Spleen (tissue), 11 donors: ENCODE measurements at regions not wholly inside any gene's neighbourhood (a gene's known extent, or its start where the extent isn't known, plus 50 kb on each side); places are given as distances from the start of the nearest gene placed in this dataset.

Experiments used
- DNase-seq: peaks from one replicate; pipeline ENCODE4 v3.0.0-alpha.2; 2020
- H3K27ac ChIP-seq, 8 donors: fragments of 200-600 bp; sonication (generic) in 7 of 8; 1 replicate in 4 of 8; 2 replicates in 4 of 8; pipeline versions ENCODE4 v1.5.0 to v1.8.0; 2016 to 2021; ENCODE audit warnings: inconsistent platforms in 4 of 8, mild to moderate bottlenecking in 4 of 8, moderate library complexity in 1 of 8
- H3K27me3 ChIP-seq, 7 donors: fragments of 200-600 bp; sonication (generic) in 6 of 7; replicated peaks in 1 of 7; 1 replicate in 4 of 7; 2 replicates in 3 of 7; pipeline versions ENCODE4 v1.5.0 to v1.8.0; 2016 to 2021; ENCODE audit warnings: inconsistent platforms in 3 of 7, mild to moderate bottlenecking in 1 of 7
- H3K36me3 ChIP-seq, 6 donors: fragments of 200-600 bp; sonication (generic) in 5 of 6; 1 replicate in 4 of 6; 2 replicates in 2 of 6; pipeline versions ENCODE4 v1.5.0 to v1.8.0; 2016 to 2021; ENCODE audit warnings: inconsistent platforms in 2 of 6
- H3K4me1 ChIP-seq, 6 donors: fragments of 200-600 bp; sonication (generic) in 5 of 6; 1 replicate in 3 of 6; 2 replicates in 3 of 6; pipeline versions ENCODE4 v1.5.0 to v1.8.0; 2016 to 2021; ENCODE audit warnings: inconsistent platforms in 3 of 6
- H3K4me3 ChIP-seq, 8 donors: fragments of 200-600 bp; sonication (generic) in 7 of 8; 1 replicate in 4 of 8; 2 replicates in 4 of 8; pipeline versions ENCODE4 v1.5.0 to v1.8.0; 2016 to 2021; ENCODE audit warnings: inconsistent platforms in 4 of 8, mild to moderate bottlenecking in 4 of 8, moderate library complexity in 2 of 8
- H3K9me3 ChIP-seq, 8 donors: fragments of 200-600 bp; sonication (generic) in 7 of 8; 1 replicate in 4 of 8; 2 replicates in 4 of 8; pipeline versions ENCODE4 v1.5.0 to v1.8.0; 2016 to 2021; ENCODE audit warnings: inconsistent platforms in 4 of 8
- POLR2A ChIP-seq, 3 donors: fragments of 450-650 bp; IDR thresholded peaks; one replicate each; pipeline ENCODE4 v1.5.1; 2017; ENCODE audit warnings: antibody characterized with exemption in 3 of 3, mild to moderate bottlenecking in 1 of 3
- POLR2AphosphoS5 ChIP-seq, 3 donors: sonication (generic); formaldehyde crosslinking; IDR thresholded peaks; one replicate each; pipeline ENCODE4 v1.5.1; 2017; ENCODE audit warnings: antibody characterized with exemption in 3 of 3
- WGBS, 5 donors: extraction: QIAGEN DNeasy Blood & Tissue Kit in 3 of 5; methylation state at CpG; one replicate each; pipeline versions ENCODE4 v1.1.5 to v1.1.7; 2013 to 2018; 5-methylcytosine and 5-hydroxymethylcytosine counted together
- intact Hi-C: fragments of 100-400 bp; cut with DNase I; formaldehyde crosslinking; loops from one replicate; pipeline ENCODE4 v1.15.0; 2023; ENCODE audit warnings: low total_unique reads
- TF ChIP-seq, protein P1 (sequence below), 11 experiments: fragments of 200-600 bp in 7 of 11; fragments of 450-650 bp in 4 of 11; sonication (generic) in 4 of 11; IDR thresholded peaks in 8 of 11; conservative IDR thresholded peaks in 3 of 11; 1 replicate in 7 of 11; 2 replicates in 4 of 11; pipeline versions ENCODE4 v1.4.0 to v1.8.0; 2016 to 2021; ENCODE audit warnings: antibody characterized with exemption in 11 of 11, inconsistent platforms in 4 of 11, mild to moderate bottlenecking in 1 of 11
- donor health status: healthy with polysubstance abuse.
- donor health status: DM: no; HTN: no; CAD: no; lungs with moderate emphysema.
- donor health status: DM: no; HTN: no; CAD: no.
- donor health status: Bipolar disorder and iron deficiency.
- donor health status: healthy.
- donor health status: DM: no; HTN: no; CAD: no.
- donor health status: DM: yes; HTN: yes; CAD: no.

- intact Hi-C loops = no loop called here
- Histone ChIP-seq H3K27me3 (no peaks in the 10 kb centered on the region), H3K9me3 (no peaks in the 10 kb centered on the region), H3K36me3 (no peaks in the 10 kb centered on the region), H3K4me3 (no peak overlapping the region), H3K27ac (no peak overlapping the region), H3K4me1 (no peaks in the 10 kb centered on the region)
- no peak for DNase-seq
- TF ChIP-seq, protein P1, sequence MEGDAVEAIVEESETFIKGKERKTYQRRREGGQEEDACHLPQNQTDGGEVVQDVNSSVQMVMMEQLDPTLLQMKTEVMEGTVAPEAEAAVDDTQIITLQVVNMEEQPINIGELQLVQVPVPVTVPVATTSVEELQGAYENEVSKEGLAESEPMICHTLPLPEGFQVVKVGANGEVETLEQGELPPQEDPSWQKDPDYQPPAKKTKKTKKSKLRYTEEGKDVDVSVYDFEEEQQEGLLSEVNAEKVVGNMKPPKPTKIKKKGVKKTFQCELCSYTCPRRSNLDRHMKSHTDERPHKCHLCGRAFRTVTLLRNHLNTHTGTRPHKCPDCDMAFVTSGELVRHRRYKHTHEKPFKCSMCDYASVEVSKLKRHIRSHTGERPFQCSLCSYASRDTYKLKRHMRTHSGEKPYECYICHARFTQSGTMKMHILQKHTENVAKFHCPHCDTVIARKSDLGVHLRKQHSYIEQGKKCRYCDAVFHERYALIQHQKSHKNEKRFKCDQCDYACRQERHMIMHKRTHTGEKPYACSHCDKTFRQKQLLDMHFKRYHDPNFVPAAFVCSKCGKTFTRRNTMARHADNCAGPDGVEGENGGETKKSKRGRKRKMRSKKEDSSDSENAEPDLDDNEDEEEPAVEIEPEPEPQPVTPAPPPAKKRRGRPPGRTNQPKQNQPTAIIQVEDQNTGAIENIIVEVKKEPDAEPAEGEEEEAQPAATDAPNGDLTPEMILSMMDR (IDR thresholded peaks at IDR 0.05 in 8 of 11, conservative IDR thresholded peaks at IDR 0.05 in 3 of 11) = no peak
- TF ChIP-seq POLR2A (IDR thresholded peaks at IDR 0.05) (no peak), POLR2AphosphoS5 (IDR thresholded peaks at IDR 0.05) (no peak)
- WGBS, 5 donors = 68 to 88% (median 78%) methylated on average over 2 of the region's 2 CpGs
These were observed 215.1 kb upstream of the HDX start for GRCh38 chrX:84717343-84717742.

DNA sequence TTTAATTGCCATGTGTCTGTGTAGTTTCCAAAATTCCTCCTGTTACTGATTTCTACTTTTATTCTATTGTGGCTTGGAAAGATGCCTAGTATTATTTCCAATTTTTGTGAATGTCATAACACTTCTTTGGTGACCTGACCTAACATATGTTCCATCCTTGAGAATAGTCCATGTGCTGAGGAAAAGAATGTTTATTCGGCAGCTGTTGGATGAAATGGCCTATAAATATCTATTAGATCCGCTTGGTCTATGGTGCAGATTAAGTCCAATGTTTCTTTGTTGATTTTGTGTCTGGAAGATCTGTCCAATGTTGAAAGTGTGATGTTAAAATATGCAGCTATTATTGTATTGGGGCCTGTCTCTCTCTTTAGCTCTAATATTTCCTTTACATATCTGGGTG lies 219.2 kb upstream of the HDX start:
- H3K36me3 ChIP-seq = no peaks in the 10 kb centered on the region
- no peaks in the 10 kb centered on the region for H3K27me3 ChIP-seq
- no peak for DNase-seq
- WGBS, 5 donors = 82 to 94% (median 85%) methylated on average over 2 of the region's 2 CpGs
- no peaks in the 10 kb centered on the region for H3K9me3 ChIP-seq
- no peak for TF ChIP-seq POLR2A (IDR thresholded peaks at IDR 0.05)
- no peak for TF ChIP-seq POLR2AphosphoS5 (IDR thresholded peaks at IDR 0.05)
- TF ChIP-seq, protein P1 (IDR thresholded peaks at IDR 0.05 in 8 of 11, conservative IDR thresholded peaks at IDR 0.05 in 3 of 11) = no peak
- intact Hi-C loops = no loop called here
- H3K27ac ChIP-seq = no peak overlapping the region
- H3K4me3 ChIP-seq = no peak overlapping the region
- H3K4me1 ChIP-seq = no peaks in the 10 kb centered on the region

- no peaks in the 10 kb centered on the region for H3K9me3 ChIP-seq
- 78 to 97% (median 85%) methylated on average over 5 of the region's 5 CpGs for WGBS, 5 donors
- no peaks in the 10 kb centered on the region for H3K36me3 ChIP-seq
- DNase-seq = no peak
- TF ChIP-seq POLR2AphosphoS5 (IDR thresholded peaks at IDR 0.05) = no peak
- TF ChIP-seq, protein P1 (IDR thresholded peaks at IDR 0.05 in 8 of 11, conservative IDR thresholded peaks at IDR 0.05 in 3 of 11) = no peak
- no peak for TF ChIP-seq POLR2A (IDR thresholded peaks at IDR 0.05)
- no peaks in the 10 kb centered on the region for H3K27me3 ChIP-seq
- no peak overlapping the region for H3K4me3 ChIP-seq
- intact Hi-C loops = no loop called here
- H3K4me1 ChIP-seq = no peaks in the 10 kb centered on the region
- no peak overlapping the region for H3K27ac ChIP-seq
These were observed 222.3 kb upstream of the HDX start for GRCh38 chrX:84724576-84724975.

- H3K4me1 ChIP-seq = no peaks in the 10 kb centered on the region
- no peaks in the 10 kb centered on the region for H3K36me3 ChIP-seq
- H3K27me3 ChIP-seq = no peaks in the 10 kb centered on the region
- 48 to 61% (median 55%) methylated on average over 4 of the region's 4 CpGs for WGBS, 5 donors
- H3K9me3 ChIP-seq = no peaks in the 10 kb centered on the region
- H3K27ac ChIP-seq = no peak overlapping the region
- intact Hi-C loops = no loop called here
- no peak for DNase-seq
- no peak overlapping the region for H3K4me3 ChIP-seq
- TF ChIP-seq POLR2A (IDR thresholded peaks at IDR 0.05) (no peak), POLR2AphosphoS5 (IDR thresholded peaks at IDR 0.05) (no peak)
- TF ChIP-seq, protein P1 (IDR thresholded peaks at IDR 0.05 in 8 of 11, conservative IDR thresholded peaks at IDR 0.05 in 3 of 11) = no peak
These were observed 227.2 kb upstream of the HDX start for GRCh38 chrX:84729408-84729807.
